ENCODE measurements at regions not wholly inside any gene's neighbourhood (a gene's known extent, or its start where the extent isn't known, plus 50 kb on each side); places are given as distances from the start of the nearest gene placed in this dataset.

DNA sequence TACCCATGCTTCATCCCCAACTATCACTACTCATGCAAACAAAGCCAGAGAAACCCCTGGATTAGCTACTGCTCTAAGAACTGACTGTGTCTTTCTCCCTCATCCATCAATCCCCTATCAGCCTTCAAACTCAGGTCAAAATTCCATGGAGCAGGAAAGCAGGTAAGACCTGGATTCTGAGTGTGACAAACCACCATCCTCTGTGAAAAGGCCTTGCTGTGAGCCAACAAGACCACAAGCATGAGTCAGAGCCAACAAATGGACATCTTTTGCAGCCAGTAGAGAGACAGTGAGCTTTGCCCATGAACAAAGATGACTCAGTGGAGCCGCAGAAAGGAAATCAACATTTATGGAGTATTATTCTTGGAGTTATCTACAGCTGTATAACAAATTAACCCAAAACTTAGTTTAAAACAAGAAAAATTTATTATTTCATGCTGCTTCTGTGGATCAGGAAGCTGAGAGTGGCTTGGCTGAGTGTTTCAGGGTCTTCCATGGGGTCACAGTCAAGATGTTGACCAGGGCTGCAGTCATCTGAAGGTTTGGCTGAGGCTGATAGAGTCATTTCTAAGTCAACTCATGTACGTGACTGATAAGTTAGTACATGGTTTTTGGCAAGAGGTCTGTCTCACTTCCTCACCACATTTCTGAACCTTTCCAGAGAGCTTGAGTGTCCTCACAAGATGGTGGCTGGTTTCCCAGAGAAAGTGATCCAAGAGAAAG, 61.1 kb downstream of the PITPNM2 start (continued):
- TF ChIP-seq, protein P1, sequence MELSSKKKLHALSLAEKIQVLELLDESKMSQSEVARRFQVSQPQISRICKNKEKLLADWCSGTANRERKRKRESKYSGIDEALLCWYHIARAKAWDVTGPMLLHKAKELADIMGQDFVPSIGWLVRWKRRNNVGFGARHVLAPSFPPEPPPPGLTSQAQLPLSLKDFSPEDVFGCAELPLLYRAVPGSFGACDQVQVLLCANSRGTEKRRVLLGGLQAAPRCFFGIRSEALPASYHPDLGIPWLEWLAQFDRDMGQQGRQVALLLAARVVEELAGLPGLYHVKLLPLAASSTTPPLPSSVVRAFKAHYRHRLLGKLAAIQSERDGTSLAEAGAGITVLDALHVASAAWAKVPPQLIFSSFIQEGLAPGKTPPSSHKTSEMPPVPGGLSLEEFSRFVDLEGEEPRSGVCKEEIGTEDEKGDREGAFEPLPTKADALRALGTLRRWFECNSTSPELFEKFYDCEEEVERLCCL (CRISPR knock-in tag; IDR thresholded peaks at IDR 0.05; ENCODE audit: borderline replicate concordance), result no peak
- TF ChIP-seq FOSL1 (CRISPR knock-in tag; IDR thresholded peaks at IDR 0.05; ENCODE audit: borderline replicate concordance), result peak; percentile 72
- TF ChIP-seq ZNF292 (CRISPR knock-in tag; IDR thresholded peaks at IDR 0.05; ENCODE audit: borderline replicate concordance, low read depth), result no peak
- TF ChIP-seq, protein P2, sequence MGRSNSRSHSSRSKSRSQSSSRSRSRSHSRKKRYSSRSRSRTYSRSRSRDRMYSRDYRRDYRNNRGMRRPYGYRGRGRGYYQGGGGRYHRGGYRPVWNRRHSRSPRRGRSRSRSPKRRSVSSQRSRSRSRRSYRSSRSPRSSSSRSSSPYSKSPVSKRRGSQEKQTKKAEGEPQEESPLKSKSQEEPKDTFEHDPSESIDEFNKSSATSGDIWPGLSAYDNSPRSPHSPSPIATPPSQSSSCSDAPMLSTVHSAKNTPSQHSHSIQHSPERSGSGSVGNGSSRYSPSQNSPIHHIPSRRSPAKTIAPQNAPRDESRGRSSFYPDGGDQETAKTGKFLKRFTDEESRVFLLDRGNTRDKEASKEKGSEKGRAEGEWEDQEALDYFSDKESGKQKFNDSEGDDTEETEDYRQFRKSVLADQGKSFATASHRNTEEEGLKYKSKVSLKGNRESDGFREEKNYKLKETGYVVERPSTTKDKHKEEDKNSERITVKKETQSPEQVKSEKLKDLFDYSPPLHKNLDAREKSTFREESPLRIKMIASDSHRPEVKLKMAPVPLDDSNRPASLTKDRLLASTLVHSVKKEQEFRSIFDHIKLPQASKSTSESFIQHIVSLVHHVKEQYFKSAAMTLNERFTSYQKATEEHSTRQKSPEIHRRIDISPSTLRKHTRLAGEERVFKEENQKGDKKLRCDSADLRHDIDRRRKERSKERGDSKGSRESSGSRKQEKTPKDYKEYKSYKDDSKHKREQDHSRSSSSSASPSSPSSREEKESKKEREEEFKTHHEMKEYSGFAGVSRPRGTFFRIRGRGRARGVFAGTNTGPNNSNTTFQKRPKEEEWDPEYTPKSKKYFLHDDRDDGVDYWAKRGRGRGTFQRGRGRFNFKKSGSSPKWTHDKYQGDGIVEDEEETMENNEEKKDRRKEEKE (IDR thresholded peaks at IDR 0.05), result no peak
- no peak for TF ChIP-seq KLF9 (CRISPR knock-in tag; IDR thresholded peaks at IDR 0.05; ENCODE audit: low read depth)
- no peak for TF ChIP-seq ZNF160 (CRISPR knock-in tag; IDR thresholded peaks at IDR 0.05)
- TF ChIP-seq JUND (CRISPR knock-in tag; IDR thresholded peaks at IDR 0.05), result peak; percentile 35; the same call in 1 of the 2 replicates
- no peak for TF ChIP-seq SCMH1 (CRISPR knock-in tag; IDR thresholded peaks at IDR 0.05; ENCODE audit: borderline replicate concordance)
- no peak for TF ChIP-seq ZNF720 (CRISPR knock-in tag; IDR thresholded peaks at IDR 0.05)
- no peak for TF ChIP-seq SP4 (CRISPR knock-in tag; IDR thresholded peaks at IDR 0.05)
- no peak for TF ChIP-seq ZNF772 (CRISPR knock-in tag; IDR thresholded peaks at IDR 0.05)
- TF ChIP-seq ATRX (CRISPR knock-in tag; IDR thresholded peaks at IDR 0.05; ENCODE audit: borderline replicate concordance), result no peak
- TF ChIP-seq NFIC (IDR thresholded peaks at IDR 0.05; ENCODE audit: low read length), result no peak
- no peak for TF ChIP-seq EHMT2 (IDR thresholded peaks at IDR 0.05; ENCODE audit: borderline replicate concordance, low read depth, low read length)
- no peak for TF ChIP-seq BORCS8-MEF2B (CRISPR knock-in tag; IDR thresholded peaks at IDR 0.05)
- no peak for TF ChIP-seq ZC3H13 (CRISPR knock-in tag; IDR thresholded peaks at IDR 0.05)
- TF ChIP-seq, protein P3, sequence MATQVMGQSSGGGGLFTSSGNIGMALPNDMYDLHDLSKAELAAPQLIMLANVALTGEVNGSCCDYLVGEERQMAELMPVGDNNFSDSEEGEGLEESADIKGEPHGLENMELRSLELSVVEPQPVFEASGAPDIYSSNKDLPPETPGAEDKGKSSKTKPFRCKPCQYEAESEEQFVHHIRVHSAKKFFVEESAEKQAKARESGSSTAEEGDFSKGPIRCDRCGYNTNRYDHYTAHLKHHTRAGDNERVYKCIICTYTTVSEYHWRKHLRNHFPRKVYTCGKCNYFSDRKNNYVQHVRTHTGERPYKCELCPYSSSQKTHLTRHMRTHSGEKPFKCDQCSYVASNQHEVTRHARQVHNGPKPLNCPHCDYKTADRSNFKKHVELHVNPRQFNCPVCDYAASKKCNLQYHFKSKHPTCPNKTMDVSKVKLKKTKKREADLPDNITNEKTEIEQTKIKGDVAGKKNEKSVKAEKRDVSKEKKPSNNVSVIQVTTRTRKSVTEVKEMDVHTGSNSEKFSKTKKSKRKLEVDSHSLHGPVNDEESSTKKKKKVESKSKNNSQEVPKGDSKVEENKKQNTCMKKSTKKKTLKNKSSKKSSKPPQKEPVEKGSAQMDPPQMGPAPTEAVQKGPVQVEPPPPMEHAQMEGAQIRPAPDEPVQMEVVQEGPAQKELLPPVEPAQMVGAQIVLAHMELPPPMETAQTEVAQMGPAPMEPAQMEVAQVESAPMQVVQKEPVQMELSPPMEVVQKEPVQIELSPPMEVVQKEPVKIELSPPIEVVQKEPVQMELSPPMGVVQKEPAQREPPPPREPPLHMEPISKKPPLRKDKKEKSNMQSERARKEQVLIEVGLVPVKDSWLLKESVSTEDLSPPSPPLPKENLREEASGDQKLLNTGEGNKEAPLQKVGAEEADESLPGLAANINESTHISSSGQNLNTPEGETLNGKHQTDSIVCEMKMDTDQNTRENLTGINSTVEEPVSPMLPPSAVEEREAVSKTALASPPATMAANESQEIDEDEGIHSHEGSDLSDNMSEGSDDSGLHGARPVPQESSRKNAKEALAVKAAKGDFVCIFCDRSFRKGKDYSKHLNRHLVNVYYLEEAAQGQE (IDR thresholded peaks at IDR 0.05; ENCODE audit: borderline replicate concordance in 1 of 2, low read depth in 1 of 2, low read length in 2 of 2), result no peak
- TF ChIP-seq FOSL2 (CRISPR knock-in tag; IDR thresholded peaks at IDR 0.05), result peak; percentile 97
- no peak for TF ChIP-seq ADNP (CRISPR knock-in tag; IDR thresholded peaks at IDR 0.05)
- no peak for TF ChIP-seq AKAP8 (CRISPR knock-in tag; IDR thresholded peaks at IDR 0.05)
- TF ChIP-seq, protein P4, sequence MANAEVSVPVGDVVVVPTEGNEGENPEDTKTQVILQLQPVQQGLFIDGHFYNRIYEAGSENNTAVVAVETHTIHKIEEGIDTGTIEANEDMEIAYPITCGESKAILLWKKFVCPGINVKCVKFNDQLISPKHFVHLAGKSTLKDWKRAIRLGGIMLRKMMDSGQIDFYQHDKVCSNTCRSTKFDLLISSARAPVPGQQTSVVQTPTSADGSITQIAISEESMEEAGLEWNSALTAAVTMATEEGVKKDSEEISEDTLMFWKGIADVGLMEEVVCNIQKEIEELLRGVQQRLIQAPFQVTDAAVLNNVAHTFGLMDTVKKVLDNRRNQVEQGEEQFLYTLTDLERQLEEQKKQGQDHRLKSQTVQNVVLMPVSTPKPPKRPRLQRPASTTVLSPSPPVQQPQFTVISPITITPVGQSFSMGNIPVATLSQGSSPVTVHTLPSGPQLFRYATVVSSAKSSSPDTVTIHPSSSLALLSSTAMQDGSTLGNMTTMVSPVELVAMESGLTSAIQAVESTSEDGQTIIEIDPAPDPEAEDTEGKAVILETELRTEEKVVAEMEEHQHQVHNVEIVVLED (CRISPR knock-in tag; IDR thresholded peaks at IDR 0.05; ENCODE audit: borderline replicate concordance), result no peak
- TF ChIP-seq MED1 (CRISPR knock-in tag; IDR thresholded peaks at IDR 0.05), result peak; percentile 47

All from HepG2 (cell line).